ENCODE measurements at regions not wholly inside any gene's neighbourhood (a gene's known extent, or its start where the extent isn't known, plus 50 kb on each side); places are given as distances from the start of the nearest gene placed in this dataset.

- 78 to 85% methylated on average over 2 of the region's 2 CpGs for WGBS, 2 donors (ENCODE audit: low coverage in 1 of 2)
- no peak overlapping the region for H3K27ac ChIP-seq
- no peaks in the 10 kb centered on the region for H3K9me3 ChIP-seq
- H3K4me1 ChIP-seq: no peaks in the 10 kb centered on the region
- no peak overlapping the region for H3K4me3 ChIP-seq
- H3K27me3 ChIP-seq: no peaks in the 10 kb centered on the region
- TF ChIP-seq EP300 (IDR thresholded peaks at IDR 0.05) (no peak), CTCF (IDR thresholded peaks at IDR 0.05) (no peak), POLR2AphosphoS5 (IDR thresholded peaks at IDR 0.05) (no peak), POLR2A (IDR thresholded peaks at IDR 0.05) (no peak)
- H3K36me3 ChIP-seq: no peaks in the 10 kb centered on the region
- no peak for ATAC-seq
These were observed 80.2 kb upstream of the ZNF618 start for GRCh38 chr9:113795811-113796392.

GRCh38 chr9:113796646-113797426, 79.3 kb upstream of the ZNF618 start:
- TF ChIP-seq POLR2AphosphoS5 (IDR thresholded peaks at IDR 0.05) (no peak), EP300 (IDR thresholded peaks at IDR 0.05) (no peak), CTCF (IDR thresholded peaks at IDR 0.05) (no peak), POLR2A (IDR thresholded peaks at IDR 0.05) (no peak)
- Histone ChIP-seq H3K36me3 (no peaks in the 10 kb centered on the region), H3K4me1 (no peaks in the 10 kb centered on the region), H3K4me3 (no peak overlapping the region), H3K9me3 (no peaks in the 10 kb centered on the region), H3K27me3 (no peaks in the 10 kb centered on the region), H3K27ac (no peak overlapping the region)
- 68 to 80% methylated on average over 5 to 11 of the region's 13 CpGs for WGBS, 2 donors (ENCODE audit: low coverage in 1 of 2)
- ATAC-seq: no peak

- no peak overlapping the region for H3K4me3 ChIP-seq
- H3K27ac ChIP-seq: no peak overlapping the region
- TF ChIP-seq POLR2AphosphoS5 (IDR thresholded peaks at IDR 0.05) (no peak), EP300 (IDR thresholded peaks at IDR 0.05) (no peak), POLR2A (IDR thresholded peaks at IDR 0.05) (no peak), CTCF (IDR thresholded peaks at IDR 0.05) (no peak)
- no peaks in the 10 kb centered on the region for H3K9me3 ChIP-seq
- H3K27me3 ChIP-seq: no peaks in the 10 kb centered on the region
- no peak for ATAC-seq
- 43 to 85% methylated on average over 3 to 12 of the region's 13 CpGs for WGBS, 2 donors (ENCODE audit: low coverage in 1 of 2)
- no peaks in the 10 kb centered on the region for H3K4me1 ChIP-seq
- H3K36me3 ChIP-seq: no peaks in the 10 kb centered on the region
These were observed 77.8 kb upstream of the ZNF618 start for GRCh38 chr9:113798062-113799030.

GRCh38 chr9:113800276-113800675, 75.8 kb upstream of the ZNF618 start:
- Histone ChIP-seq H3K9me3 (no peaks in the 10 kb centered on the region), H3K27ac (no peak overlapping the region), H3K27me3 (no peaks in the 10 kb centered on the region), H3K36me3 (no peaks in the 10 kb centered on the region), H3K4me3 (no peak overlapping the region), H3K4me1 (no peaks in the 10 kb centered on the region)
- ATAC-seq: no peak
- TF ChIP-seq POLR2AphosphoS5 (IDR thresholded peaks at IDR 0.05): no peak
- no peak for TF ChIP-seq POLR2A (IDR thresholded peaks at IDR 0.05)
- no peak for TF ChIP-seq CTCF (IDR thresholded peaks at IDR 0.05)
- no peak for TF ChIP-seq EP300 (IDR thresholded peaks at IDR 0.05)
- WGBS, 2 donors (ENCODE audit: low coverage in 1 of 2): 89% methylated on average over 1 of the region's 2 CpGs; no CpG with 5 or more reads in 1 of the 2 donors
